ENCODE measurements at regions not wholly inside any gene's neighbourhood (a gene's known extent, or its start where the extent isn't known, plus 50 kb on each side); places are given as distances from the start of the nearest gene placed in this dataset.
A peak's percentile ranks its signal among the peaks of the same experiment; 100 is the strongest.
"Not testable (repeated sequence)": the region's sequence is repeated elsewhere in the genome, so short reads cannot be mapped to it uniquely, and the experiment has no call there.

DNA sequence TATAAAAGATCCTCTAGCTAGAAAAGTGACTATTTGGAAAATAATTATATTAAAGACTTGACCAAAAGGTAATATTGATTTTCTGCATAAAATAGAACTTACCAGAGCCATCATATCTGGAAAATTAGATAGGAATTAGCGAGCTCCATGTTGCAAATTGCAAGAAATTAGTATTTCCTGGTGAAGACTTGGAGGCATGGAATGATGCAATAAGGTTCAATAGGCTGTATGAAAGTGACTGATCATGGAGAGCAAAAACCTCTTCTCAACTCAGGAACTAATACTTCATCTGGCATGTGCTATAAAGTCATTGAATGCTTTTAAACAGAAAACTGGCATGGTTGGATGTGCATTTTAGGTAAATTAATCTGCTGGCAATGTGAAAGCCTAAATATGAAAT, 66.3 kb upstream of the UFM1 start:
- DNase-seq (ENCODE audit: low read depth), result no peak

- DNase-seq (ENCODE audit: low read depth), result no peak
Observed at GRCh38 chr13:38265132-38265497, 84.5 kb upstream of the UFM1 start.

- no peak for DNase-seq (ENCODE audit: low read depth)
Observed at GRCh38 chr13:38264363-38265131, 85.1 kb upstream of the UFM1 start.

DNA sequence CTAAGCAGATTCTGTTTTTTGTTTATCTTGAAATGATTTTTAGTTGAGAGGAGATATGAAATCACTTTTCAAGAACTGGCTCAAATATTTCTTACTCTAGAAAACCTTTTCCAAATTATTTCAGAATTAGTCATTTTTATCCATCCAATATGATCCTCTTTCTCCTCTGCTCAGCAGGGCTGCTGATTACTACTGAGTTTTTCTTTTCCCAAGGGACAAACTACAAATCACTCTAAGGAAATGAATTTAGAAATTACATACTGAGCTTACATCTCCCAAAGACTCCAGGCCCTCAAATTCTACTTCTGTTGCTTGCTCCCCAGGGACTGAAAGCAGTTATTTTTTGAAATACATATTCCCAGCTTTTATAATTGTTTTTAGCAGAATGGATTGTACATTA, 87.4 kb upstream of the UFM1 start:
- no peak for DNase-seq (ENCODE audit: low read depth)

DNA sequence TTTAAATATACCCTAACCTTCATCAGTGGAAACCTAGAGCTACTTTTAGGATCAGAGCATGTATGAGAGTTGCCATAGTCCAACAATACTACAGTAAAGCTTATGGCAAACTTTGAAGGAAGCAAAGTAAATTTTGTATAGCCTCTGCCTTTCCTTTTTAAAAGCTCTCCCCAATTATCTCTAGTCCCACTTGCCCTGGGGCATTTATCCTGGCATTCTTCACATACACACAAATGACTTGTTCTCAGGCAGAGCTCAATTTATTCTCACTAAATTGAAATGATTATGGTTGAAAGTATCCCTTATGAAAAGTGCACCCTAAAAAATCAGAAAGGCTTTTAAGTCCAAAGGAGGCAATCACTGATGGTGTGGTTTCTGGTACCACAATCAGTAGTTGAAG, 94.1 kb upstream of the UFM1 start:
- DNase-seq (ENCODE audit: low read depth), result peak; percentile 26

DNA sequence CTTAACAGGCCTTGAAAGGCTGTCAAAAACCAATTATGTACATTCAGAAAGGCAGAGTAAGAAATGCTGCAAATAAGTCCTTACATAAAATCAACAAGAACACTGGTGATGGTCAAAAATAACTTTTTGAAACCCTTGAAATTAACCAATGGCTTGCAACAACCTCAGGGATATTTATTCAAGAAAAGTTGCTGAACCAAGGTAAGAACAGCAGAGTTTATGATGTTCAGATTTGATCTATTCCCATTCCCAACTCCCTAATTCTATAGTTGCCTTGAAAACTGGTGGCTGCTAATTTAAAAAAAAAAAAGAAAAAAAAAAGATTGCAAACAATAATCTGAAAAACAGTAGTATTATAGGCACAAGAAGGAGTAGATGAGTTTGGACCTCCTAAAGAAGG, 109.8 kb upstream of the UFM1 start:
- DNase-seq (ENCODE audit: low read depth), result no peak

- DNase-seq (ENCODE audit: low read depth), result no peak
Observed at GRCh38 chr13:38228322-38228721, 121.3 kb upstream of the UFM1 start.

- no peak for DNase-seq (ENCODE audit: low read depth)
Observed at GRCh38 chr13:38226496-38226895, 123.2 kb upstream of the UFM1 start.

DNA sequence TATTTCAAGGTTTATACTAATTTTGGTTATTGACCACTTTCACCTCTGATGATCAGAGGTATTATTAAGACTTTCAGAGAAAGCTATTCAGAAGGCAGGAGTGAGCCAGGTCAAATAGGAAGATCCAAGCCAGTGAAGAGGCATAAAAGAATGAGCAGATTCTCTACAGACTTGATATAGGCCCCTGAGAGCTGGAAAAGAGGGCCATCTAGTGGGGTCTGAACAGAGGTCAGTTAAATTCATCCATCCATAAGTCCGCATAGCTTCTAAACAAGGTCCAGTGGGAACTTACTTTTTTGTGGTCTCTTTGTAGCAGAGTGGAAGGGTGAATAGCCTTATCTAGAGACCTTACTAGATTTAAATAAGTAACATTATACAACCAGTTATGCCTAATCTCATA, 126.6 kb upstream of the UFM1 start:
- peak; percentile 40 for DNase-seq (ENCODE audit: low read depth)

GRCh38 chr13:38221120-38221519, 128.5 kb upstream of the UFM1 start:
- DNase-seq (ENCODE audit: low read depth), result not testable (repeated sequence)

DNA sequence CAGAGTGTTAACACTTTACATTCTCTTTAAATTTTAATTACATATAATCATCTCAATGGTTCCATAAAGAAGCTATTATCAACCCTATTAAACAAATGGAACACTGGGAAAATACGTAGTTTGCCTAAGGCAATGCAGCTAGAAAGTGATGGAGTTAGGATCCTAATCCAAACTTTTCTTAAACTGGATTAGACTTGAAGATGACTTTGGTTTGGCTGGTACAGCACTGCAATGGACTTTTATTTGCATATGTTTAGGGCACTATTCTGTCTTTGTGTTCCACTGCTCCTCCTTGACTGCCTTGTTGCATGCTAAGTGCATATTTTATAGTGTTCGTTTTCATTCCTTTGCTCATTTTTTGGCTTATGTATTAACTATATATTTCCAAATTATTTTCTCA, 133.5 kb upstream of the UFM1 start:
- no peak for DNase-seq (ENCODE audit: low read depth)

GRCh38 chr13:38213314-38213713, 136.3 kb upstream of the UFM1 start:
- peak; percentile 28 for DNase-seq (ENCODE audit: low read depth)

DNA sequence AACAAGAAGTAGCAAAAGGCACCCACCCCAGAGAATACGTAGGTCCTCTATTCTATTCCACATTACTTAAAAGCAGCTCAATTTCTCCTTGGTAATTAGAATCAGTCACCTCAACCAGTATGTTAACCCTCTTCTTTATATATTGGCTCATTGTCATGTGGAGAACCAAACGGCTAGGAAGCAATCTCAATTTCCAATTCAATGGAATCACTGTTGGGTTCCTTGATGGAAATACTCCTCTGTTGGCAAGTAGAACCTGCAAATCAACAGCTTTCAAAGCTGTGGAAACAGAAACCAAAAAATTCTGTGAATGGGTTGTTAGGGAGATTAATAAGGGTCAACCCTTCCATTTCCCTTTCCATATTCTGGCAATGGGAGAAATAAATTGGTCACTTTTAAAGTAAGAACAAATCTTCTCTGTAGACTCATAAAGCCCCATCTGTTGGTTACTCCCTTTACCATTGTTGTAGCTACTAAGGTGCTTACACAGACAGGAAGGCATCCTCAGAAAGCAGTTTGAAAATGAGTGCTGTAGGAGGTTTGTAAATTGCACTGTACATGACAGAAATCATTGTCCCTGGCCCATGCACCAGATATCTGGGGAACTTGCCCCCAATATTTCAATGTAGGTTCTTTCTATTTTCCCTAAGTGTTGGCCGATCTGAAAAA, 138.6 kb upstream of the UFM1 start:
- DNase-seq (ENCODE audit: low read depth), result no peak

GRCh38 chr13:38204556-38204955, 145.1 kb upstream of the UFM1 start:
- DNase-seq (ENCODE audit: low read depth), result no peak

GRCh38 chr13:38202740-38203139, 146.9 kb upstream of the UFM1 start:
- peak; percentile 93 for DNase-seq (ENCODE audit: low read depth)

- no peak for DNase-seq (ENCODE audit: low read depth)
Observed at GRCh38 chr13:38191016-38191415, 158.6 kb upstream of the UFM1 start.

GRCh38 chr13:38180670-38181069, 169.0 kb upstream of the UFM1 start:
- DNase-seq (ENCODE audit: low read depth), result peak; percentile 20

DNA sequence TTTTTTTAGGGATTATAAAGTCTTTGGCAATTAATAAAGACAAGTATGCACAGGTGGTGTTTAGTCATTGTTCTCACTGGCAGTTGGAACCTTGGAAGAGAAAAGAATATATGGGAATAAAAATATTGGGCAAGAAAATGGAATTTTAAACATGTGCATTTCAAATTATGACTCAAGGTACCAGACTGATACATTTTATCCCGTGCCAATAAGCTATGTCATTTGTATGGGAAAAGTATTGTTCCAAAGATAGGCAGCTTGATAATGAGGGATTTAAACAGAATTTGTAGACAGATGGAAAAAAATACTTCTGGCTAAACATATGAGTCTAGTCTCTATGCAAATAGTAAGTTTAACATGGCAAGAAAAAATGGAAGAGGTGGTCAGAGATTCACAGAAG, 169.5 kb upstream of the UFM1 start:
- DNase-seq (ENCODE audit: low read depth), result peak; percentile 20

- no peak for DNase-seq (ENCODE audit: low read depth)
Observed at GRCh38 chr13:38176664-38177063, 173.0 kb upstream of the UFM1 start.

DNA sequence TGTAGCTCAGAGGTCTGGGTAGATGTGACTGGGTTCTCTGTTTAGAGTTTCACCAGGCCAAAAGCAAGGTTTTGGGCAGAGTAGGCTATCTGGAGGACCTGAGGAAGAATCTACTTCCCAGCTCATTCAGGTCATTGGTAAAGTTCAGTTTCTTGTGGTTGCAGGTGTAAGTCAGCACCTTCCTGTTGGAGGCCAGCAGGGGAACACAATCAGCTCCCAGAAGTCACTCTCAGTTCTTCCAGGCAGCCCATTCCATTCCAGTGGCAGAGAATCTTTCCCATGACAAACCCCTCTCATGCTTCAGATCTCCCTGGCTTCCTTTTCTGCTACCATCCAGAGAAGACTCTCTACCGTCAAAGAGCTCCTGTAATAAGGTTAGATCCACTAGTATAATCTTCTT, 176.2 kb upstream of the UFM1 start:
- DNase-seq (ENCODE audit: low read depth), result no peak

GRCh38 chr13:38167164-38167822, 182.4 kb upstream of the UFM1 start:
- DNase-seq (ENCODE audit: low read depth), result no peak

- DNase-seq (ENCODE audit: low read depth), result peak; percentile 53
Observed at GRCh38 chr13:38166116-38166515, 183.5 kb upstream of the UFM1 start.

GRCh38 chr13:38160131-38160530, 189.5 kb upstream of the UFM1 start:
- DNase-seq (ENCODE audit: low read depth), result no peak

All from M059J (cell line).